ENCODE measurements at regions not wholly inside any gene's neighbourhood (a gene's known extent, or its start where the extent isn't known, plus 50 kb on each side); places are given as distances from the start of the nearest gene placed in this dataset.
"Not testable (repeated sequence)": the region's sequence is repeated elsewhere in the genome, so short reads cannot be mapped to it uniquely, and the experiment has no call there.

- Histone ChIP-seq H3K4me3 (no peak overlapping the region), H3K36me3 (no peaks in the 10 kb centered on the region), H3K27ac (no peak overlapping the region), H3K27me3 (no peaks in the 10 kb centered on the region), H3K4me1 (no peaks in the 10 kb centered on the region), H3K9me3 (no peaks in the 10 kb centered on the region)
- intact Hi-C loops (cut with DNase I; ENCODE audit: low total_unique reads), result no loop called here
- TF ChIP-seq CTCF (IDR thresholded peaks at IDR 0.05), result no peak
- DNase-seq, result no peak
Measured at GRCh38 chr14:87252103-87252502, 740.9 kb downstream of the GALC start.

- no peak overlapping the region for H3K27ac ChIP-seq
- H3K4me1 ChIP-seq, result no peaks in the 10 kb centered on the region
- TF ChIP-seq CTCF (IDR thresholded peaks at IDR 0.05), result no peak
- H3K4me3 ChIP-seq, result no peak overlapping the region
- H3K27me3 ChIP-seq, result no peaks in the 10 kb centered on the region
- DNase-seq, result no peak
- H3K9me3 ChIP-seq, result peaks cover 0 to 5% (median 0%) of the 10 kb centered on the region in 3 donors
- no peaks in the 10 kb centered on the region for H3K36me3 ChIP-seq
- intact Hi-C loops (cut with DNase I; ENCODE audit: low total_unique reads), result no loop called here
Measured at GRCh38 chr14:87251011-87251410, 742.0 kb downstream of the GALC start.

- Histone ChIP-seq H3K9me3 (no peaks in the 10 kb centered on the region), H3K4me3 (no peak overlapping the region), H3K36me3 (no peaks in the 10 kb centered on the region), H3K27ac (no peak overlapping the region), H3K27me3 (no peaks in the 10 kb centered on the region), H3K4me1 (no peaks in the 10 kb centered on the region)
- TF ChIP-seq CTCF (IDR thresholded peaks at IDR 0.05), result no peak
- intact Hi-C loops (cut with DNase I; ENCODE audit: low total_unique reads), result no loop called here
- no peak for DNase-seq
Measured at GRCh38 chr14:87241018-87241768, 751.8 kb downstream of the GALC start.

GRCh38 chr14:87240319-87240718 is 752.7 kb downstream of the GALC start:
- H3K4me1 ChIP-seq; H3K9me3 ChIP-seq; H3K4me3 ChIP-seq; H3K27ac ChIP-seq; DNase-seq; H3K27me3 ChIP-seq; intact Hi-C loops (cut with DNase I; ENCODE audit: low total_unique reads); H3K36me3 ChIP-seq: not testable (repeated sequence)

GRCh38 chr14:87233806-87234384 is 759.1 kb downstream of the GALC start:
- intact Hi-C loops (cut with DNase I; ENCODE audit: low total_unique reads), result no loop called here
- no peak for TF ChIP-seq CTCF (IDR thresholded peaks at IDR 0.05)
- H3K9me3 ChIP-seq, result peaks cover 0 to 3% (median 0%) of the 10 kb centered on the region in 3 donors
- no peaks in the 10 kb centered on the region for H3K27me3 ChIP-seq
- no peak overlapping the region for H3K27ac ChIP-seq
- DNase-seq, result no peak
- no peaks in the 10 kb centered on the region for H3K36me3 ChIP-seq
- H3K4me1 ChIP-seq, result no peaks in the 10 kb centered on the region
- H3K4me3 ChIP-seq, result no peak overlapping the region

GRCh38 chr14:87233266-87233665 is 759.7 kb downstream of the GALC start:
- Histone ChIP-seq H3K36me3 (no peaks in the 10 kb centered on the region), H3K9me3 (peaks cover 0 to 3% (median 0%) of the 10 kb centered on the region in 3 donors), H3K27me3 (no peaks in the 10 kb centered on the region), H3K4me3 (no peak overlapping the region), H3K4me1 (no peaks in the 10 kb centered on the region), H3K27ac (no peak overlapping the region)
- intact Hi-C loops (cut with DNase I; ENCODE audit: low total_unique reads), result no loop called here
- DNase-seq, result no peak
- no peak for TF ChIP-seq CTCF (IDR thresholded peaks at IDR 0.05)
